ENCODE measurements at regions not wholly inside any gene's neighbourhood (a gene's known extent, or its start where the extent isn't known, plus 50 kb on each side); places are given as distances from the start of the nearest gene placed in this dataset.

DNA sequence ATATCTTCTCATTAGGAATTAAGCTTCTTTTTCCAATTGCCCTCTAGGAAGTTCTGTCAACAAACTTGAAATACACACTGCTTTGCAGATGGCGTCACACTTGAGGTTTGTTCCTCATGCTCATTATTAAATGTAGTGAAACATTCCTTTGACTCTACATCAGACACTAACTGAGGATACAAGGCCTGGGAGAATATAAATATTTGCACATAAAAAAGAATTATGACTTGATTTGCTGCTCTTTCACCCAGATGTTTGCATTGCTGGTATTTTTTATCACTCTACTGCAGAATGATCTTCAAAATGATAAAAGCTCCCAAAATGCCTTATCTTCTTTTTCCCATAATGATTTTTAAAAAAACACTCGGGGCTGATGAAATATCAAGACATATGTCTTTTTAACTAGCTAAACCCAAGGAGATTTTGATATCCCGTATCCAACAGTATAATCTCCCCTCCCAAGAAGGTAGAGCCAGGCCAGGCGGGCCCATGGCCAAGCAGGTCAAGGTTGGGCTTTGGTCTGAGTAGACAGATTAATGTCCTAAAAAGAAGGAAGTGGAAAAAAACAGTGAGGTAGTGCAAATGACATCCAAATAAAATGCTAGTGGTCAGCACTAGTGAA, 264.6 kb downstream of the HHIPL2 start:
- TF ChIP-seq POLR2A (IDR thresholded peaks at IDR 0.05) (no peak), CTCF (IDR thresholded peaks at IDR 0.05) (no peak)
